ENCODE measurements at regions not wholly inside any gene's neighbourhood (a gene's known extent, or its start where the extent isn't known, plus 50 kb on each side); places are given as distances from the start of the nearest gene placed in this dataset.

DNA sequence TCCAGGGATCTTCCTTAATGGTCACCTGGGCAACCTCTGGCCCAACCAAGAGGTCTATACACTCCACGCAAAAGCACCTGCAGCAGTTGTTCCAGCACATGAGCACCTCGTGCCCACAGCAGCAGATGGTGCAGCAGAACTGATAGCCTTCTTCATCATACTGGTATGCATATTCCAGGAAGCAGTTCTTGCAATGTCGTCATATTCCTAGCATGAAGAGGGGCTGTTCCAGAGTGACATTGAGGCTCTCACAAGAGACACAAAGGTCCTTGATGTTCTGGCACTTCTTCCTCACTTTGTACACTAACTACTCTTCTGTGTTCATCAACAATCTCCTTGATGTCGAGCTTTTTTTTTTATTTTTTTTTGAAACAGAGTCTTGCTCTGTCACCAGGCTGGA lies 386.2 kb downstream of the MEIS1 start:
- dilution Hi-C loops (cut with MboI; ENCODE audit: extremely low pct_ligation_motif_present, low sequenced_read_pairs): no loop called here
- no peak for DNase-seq (ENCODE audit: low read depth, low spot score)

More for the DNA sequence above, 386.2 kb downstream of the MEIS1 start:
- Histone ChIP-seq H3K36me3 (ENCODE audit: control insufficient read depth in 2 of 2, extremely low read depth in 1 of 2, insufficient read depth in 2 of 2, low read length in 2 of 2) (no peaks in the 10 kb centered on the region), H3K4me1 (ENCODE audit: control insufficient read depth, extremely low read depth, insufficient read depth, low read length) (no peaks in the 10 kb centered on the region), H3K27ac (ENCODE audit: insufficient read depth, low read depth, low read length) (no peak overlapping the region), H3K79me2 (ENCODE audit: control insufficient read depth, insufficient read depth, low read length) (no peaks in the 10 kb centered on the region), H3K27me3 (ENCODE audit: control insufficient read depth in 2 of 2, insufficient read depth in 2 of 2, low read length in 2 of 2) (no peaks in the 10 kb centered on the region), H3K9me1 (replicated peaks; ENCODE audit: control insufficient read depth, extremely low read depth, insufficient read depth, low read length) (no peaks in the 10 kb centered on the region), H3K4me2 (ENCODE audit: insufficient read depth, low read length) (no peak overlapping the region), H3K9me3 (replicated peaks; ENCODE audit: control insufficient read depth, insufficient read depth, low read length) (no peaks in the 10 kb centered on the region), H3K4me3 (replicated peaks in 1 of 3; ENCODE audit: insufficient read depth in 1 of 3, low read depth in 1 of 3, low read length in 3 of 3) (no peak overlapping the region), H4K20me1 (replicated peaks; ENCODE audit: control insufficient read depth, extremely low read depth, insufficient read depth, low read length) (no peaks in the 10 kb centered on the region), H2AFZ (ENCODE audit: low read depth, low read length) (no peak overlapping the region), H3K9ac (replicated peaks; ENCODE audit: extremely low read depth, insufficient read depth, low read length) (no peak overlapping the region)
- no peak for FAIRE-seq
- ChIA-PET CTCF (no interaction called here), POLR2A (no interaction called here)
- no TSS peak for BruUV-seq (replicated peaks)
- intact Hi-C loops (cut with micrococcal nuclease): no loop called here
- TF ChIP-seq, protein P1, sequence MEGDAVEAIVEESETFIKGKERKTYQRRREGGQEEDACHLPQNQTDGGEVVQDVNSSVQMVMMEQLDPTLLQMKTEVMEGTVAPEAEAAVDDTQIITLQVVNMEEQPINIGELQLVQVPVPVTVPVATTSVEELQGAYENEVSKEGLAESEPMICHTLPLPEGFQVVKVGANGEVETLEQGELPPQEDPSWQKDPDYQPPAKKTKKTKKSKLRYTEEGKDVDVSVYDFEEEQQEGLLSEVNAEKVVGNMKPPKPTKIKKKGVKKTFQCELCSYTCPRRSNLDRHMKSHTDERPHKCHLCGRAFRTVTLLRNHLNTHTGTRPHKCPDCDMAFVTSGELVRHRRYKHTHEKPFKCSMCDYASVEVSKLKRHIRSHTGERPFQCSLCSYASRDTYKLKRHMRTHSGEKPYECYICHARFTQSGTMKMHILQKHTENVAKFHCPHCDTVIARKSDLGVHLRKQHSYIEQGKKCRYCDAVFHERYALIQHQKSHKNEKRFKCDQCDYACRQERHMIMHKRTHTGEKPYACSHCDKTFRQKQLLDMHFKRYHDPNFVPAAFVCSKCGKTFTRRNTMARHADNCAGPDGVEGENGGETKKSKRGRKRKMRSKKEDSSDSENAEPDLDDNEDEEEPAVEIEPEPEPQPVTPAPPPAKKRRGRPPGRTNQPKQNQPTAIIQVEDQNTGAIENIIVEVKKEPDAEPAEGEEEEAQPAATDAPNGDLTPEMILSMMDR (IDR thresholded peaks at IDR 0.05; ENCODE audit: extremely low read depth in 1 of 2, insufficient read depth in 1 of 2, low read depth in 1 of 2, low read length in 2 of 2): no peak
- TF ChIP-seq FOS (IDR thresholded peaks at IDR 0.05; ENCODE audit: borderline replicate concordance, insufficient read depth, low read length) (no peak), JUN (IDR thresholded peaks at IDR 0.05; ENCODE audit: borderline replicate concordance, insufficient read depth, insufficient read length, low read depth) (no peak), MYC (IDR thresholded peaks at IDR 0.05; ENCODE audit: low read depth, low read length) (no peak), EZH2 (IDR thresholded peaks at IDR 0.05; ENCODE audit: borderline replicate concordance, low read depth, low read length, severe bottlenecking) (no peak), POLR2A (IDR thresholded peaks at IDR 0.05; ENCODE audit: low read depth, low read length) (no peak), GATA2 (IDR thresholded peaks at IDR 0.05; ENCODE audit: insufficient read depth, insufficient read length, low read depth, low read length) (no peak), POLR2AphosphoS5 (IDR thresholded peaks at IDR 0.05; ENCODE audit: insufficient read depth, low read depth, low read length) (no peak)
- TF ChIP-seq, protein P2, sequence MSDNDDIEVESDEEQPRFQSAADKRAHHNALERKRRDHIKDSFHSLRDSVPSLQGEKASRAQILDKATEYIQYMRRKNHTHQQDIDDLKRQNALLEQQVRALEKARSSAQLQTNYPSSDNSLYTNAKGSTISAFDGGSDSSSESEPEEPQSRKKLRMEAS (IDR thresholded peaks at IDR 0.05; ENCODE audit: insufficient read depth, insufficient read length): no peak

Data from endothelial cell of umbilical vein (primary cell).